Calu3 (cell line): ENCODE measurements at regions not wholly inside any gene's neighbourhood (a gene's known extent, or its start where the extent isn't known, plus 50 kb on each side); places are given as distances from the start of the nearest gene placed in this dataset.
"Not testable (repeated sequence)": the region's sequence is repeated elsewhere in the genome, so short reads cannot be mapped to it uniquely, and the experiment has no call there.

Experiments used
- BruUV-seq: library from RNA; stranded (reverse); fragments of 400-500 nt; replicated peaks from 2 replicates; lab custom pipeline; 2021; lab: Mats Ljungman, UMichigan
- CTCF ChIA-PET: fragments of 300-600 bp; sonication (Branson Sonifier 250); formaldehyde crosslinking; loops from one replicate; lab custom pipeline; 2022; ENCODE audit warnings: antibody characterized with exemption; lab: Charles Lee
- DNase-seq: peaks from one replicate; pipeline ENCODE4 v3.0.0; 2022
- H3K27ac Mint-ChIP-seq: one replicate; pipeline ENCODE4 v1.8.0; 2022; ENCODE audit warnings: mixed read lengths; ENCODE audit not compliant: unreplicated experiment
- H3K27me3 Mint-ChIP-seq: one replicate; pipeline ENCODE4 v1.8.0; 2022; ENCODE audit warnings: mixed read lengths; ENCODE audit not compliant: unreplicated experiment
- H3K36me3 Mint-ChIP-seq: one replicate; pipeline ENCODE4 v1.8.0; 2022; ENCODE audit warnings: mild to moderate bottlenecking, moderate library complexity, mixed read lengths; ENCODE audit not compliant: insufficient read depth, unreplicated experiment
- H3K4me1 Mint-ChIP-seq: one replicate; pipeline ENCODE4 v1.8.0; 2022; ENCODE audit warnings: mild to moderate bottlenecking, low read depth, mixed read lengths; ENCODE audit not compliant: unreplicated experiment
- H3K4me3 Mint-ChIP-seq: one replicate; pipeline ENCODE4 v1.8.0; 2022; ENCODE audit warnings: mild to moderate bottlenecking, low read depth, moderate library complexity, mixed read lengths; ENCODE audit not compliant: unreplicated experiment
- H3K9me3 Mint-ChIP-seq: one replicate; pipeline ENCODE4 v1.8.0; 2022; ENCODE audit warnings: low read depth, mixed read lengths; ENCODE audit not compliant: unreplicated experiment
- intact Hi-C: fragments of 100-400 bp; cut with micrococcal nuclease; formaldehyde crosslinking; loops from one replicate; pipeline ENCODE4 v1.10.0; 2022; ENCODE audit not compliant: unreplicated experiment
- TF ChIP-seq, protein P1 (sequence below): fragments of 200-600 bp; IDR thresholded peaks from one replicate; pipeline ENCODE4 v1.8.0; 2022; ENCODE audit warnings: antibody characterized with exemption; ENCODE audit not compliant: unreplicated experiment

DNA sequence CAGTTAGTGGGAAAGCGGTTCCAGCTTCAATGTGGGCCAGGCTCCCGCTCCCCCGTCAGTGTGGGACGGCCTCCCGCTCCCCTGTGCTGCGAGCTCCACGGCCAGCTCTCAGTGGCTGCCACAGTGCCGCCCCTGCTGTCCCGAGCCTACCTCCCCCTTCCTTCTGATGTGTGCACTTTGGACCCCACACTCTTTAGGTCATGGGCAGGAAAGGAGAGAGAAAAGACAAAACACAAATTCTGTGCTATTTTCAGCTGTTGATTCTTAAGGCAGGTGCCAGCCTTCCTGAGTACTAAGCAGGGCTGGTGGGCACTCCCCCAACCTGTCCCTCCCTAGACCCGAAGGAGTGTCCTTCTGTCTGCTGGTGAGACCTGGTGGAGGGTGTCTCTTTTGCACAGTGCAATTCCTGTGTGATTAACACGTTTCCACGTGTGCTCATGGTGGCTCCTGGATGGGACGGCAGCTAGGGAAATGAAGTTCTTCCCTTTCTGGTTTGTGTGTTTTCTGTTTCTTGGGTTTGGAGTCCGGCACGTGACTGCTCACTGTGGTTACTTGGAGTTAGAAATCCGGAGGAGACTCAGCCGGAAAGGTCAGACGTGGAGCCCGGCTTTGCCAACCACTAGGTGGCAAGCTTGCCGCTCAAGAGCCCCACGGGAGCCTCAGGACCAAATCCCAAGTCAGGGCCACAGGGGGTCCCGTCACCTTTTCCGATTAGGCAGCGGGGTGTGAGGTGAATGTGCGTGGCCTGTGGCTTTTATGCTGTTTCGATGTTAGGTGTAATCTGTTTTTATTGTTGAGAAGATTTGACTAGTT lies 130.3 kb downstream of the LAT start:
- Mint-ChIP-seq H3K4me1 (peaks cover 12% of the 10 kb centered on the region), H3K27me3 (peaks cover 18% of the 10 kb centered on the region)

DNA sequence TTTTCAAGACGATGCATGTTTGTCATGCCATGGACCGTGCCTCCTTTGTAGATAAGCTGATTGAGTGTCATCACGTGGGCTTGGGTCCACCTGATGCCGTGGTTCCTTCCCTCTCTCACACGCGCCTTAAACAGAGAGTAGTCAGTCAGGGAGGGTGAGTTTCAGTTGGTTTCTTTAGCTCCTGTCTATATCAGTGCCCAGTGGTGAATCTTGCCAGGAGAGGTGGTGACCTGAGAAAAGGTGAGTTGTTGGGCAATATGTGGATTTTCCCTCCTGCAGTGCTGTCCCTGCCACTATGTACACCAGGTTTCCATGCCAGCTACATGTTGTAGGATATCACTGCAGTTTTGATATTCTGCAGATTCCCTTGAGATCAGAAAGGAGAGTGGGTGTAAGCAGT lies 129.7 kb downstream of the LAT start:
- TF ChIP-seq, protein P1, sequence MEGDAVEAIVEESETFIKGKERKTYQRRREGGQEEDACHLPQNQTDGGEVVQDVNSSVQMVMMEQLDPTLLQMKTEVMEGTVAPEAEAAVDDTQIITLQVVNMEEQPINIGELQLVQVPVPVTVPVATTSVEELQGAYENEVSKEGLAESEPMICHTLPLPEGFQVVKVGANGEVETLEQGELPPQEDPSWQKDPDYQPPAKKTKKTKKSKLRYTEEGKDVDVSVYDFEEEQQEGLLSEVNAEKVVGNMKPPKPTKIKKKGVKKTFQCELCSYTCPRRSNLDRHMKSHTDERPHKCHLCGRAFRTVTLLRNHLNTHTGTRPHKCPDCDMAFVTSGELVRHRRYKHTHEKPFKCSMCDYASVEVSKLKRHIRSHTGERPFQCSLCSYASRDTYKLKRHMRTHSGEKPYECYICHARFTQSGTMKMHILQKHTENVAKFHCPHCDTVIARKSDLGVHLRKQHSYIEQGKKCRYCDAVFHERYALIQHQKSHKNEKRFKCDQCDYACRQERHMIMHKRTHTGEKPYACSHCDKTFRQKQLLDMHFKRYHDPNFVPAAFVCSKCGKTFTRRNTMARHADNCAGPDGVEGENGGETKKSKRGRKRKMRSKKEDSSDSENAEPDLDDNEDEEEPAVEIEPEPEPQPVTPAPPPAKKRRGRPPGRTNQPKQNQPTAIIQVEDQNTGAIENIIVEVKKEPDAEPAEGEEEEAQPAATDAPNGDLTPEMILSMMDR: no peak
- DNase-seq: no peak
- Mint-ChIP-seq H3K36me3 (peaks cover 5% of the 10 kb centered on the region), H3K27ac (no peak overlapping the region), H3K27me3 (peaks cover 18% of the 10 kb centered on the region), H3K4me1 (peaks cover 12% of the 10 kb centered on the region), H3K9me3 (no peaks in the 10 kb centered on the region), H3K4me3 (no peak overlapping the region)
- CTCF ChIA-PET: no interaction called here
- BruUV-seq: no TSS peak
- intact Hi-C loops: loop anchor here (10.0 kb wide), 1 partner anchor 200 kb away; no protein-coding TSS in a partner anchor

More for the DNA sequence above, 130.3 kb downstream of the LAT start:
- H3K9me3 Mint-ChIP-seq, CTCF ChIA-PET, H3K27ac Mint-ChIP-seq, BruUV-seq, H3K36me3 Mint-ChIP-seq: not testable (repeated sequence)
- peak; percentile 41 for DNase-seq
- TF ChIP-seq, protein P1: peak; percentile 84
- intact Hi-C loops: loop anchor here (10.0 kb wide), 1 partner anchor 200 kb away; no protein-coding TSS in a partner anchor
- peak overlapping the region; percentile 39 for H3K4me3 Mint-ChIP-seq

GRCh38 chr16:29113446-29113845 lies 128.6 kb downstream of the LAT start:
- H3K9me3 Mint-ChIP-seq, CTCF ChIA-PET, H3K36me3 Mint-ChIP-seq, DNase-seq, H3K27ac Mint-ChIP-seq, H3K4me3 Mint-ChIP-seq, BruUV-seq: not testable (repeated sequence)
- intact Hi-C loops: loop anchor here (10.0 kb wide), 1 partner anchor 201 kb away; no protein-coding TSS in a partner anchor
- Mint-ChIP-seq H3K27me3 (peaks cover 18% of the 10 kb centered on the region), H3K4me1 (peaks cover 12% of the 10 kb centered on the region)

GRCh38 chr16:29112755-29113347 lies 128.0 kb downstream of the LAT start:
- H3K36me3 Mint-ChIP-seq: peaks cover 5% of the 10 kb centered on the region
- BruUV-seq: no TSS peak
- peaks cover 12% of the 10 kb centered on the region for H3K4me1 Mint-ChIP-seq
- DNase-seq: no peak
- H3K27me3 Mint-ChIP-seq: peaks cover 22% of the 10 kb centered on the region
- CTCF ChIA-PET: no interaction called here
- intact Hi-C loops: loop anchor here (10.0 kb wide), 1 partner anchor 202 kb away; no protein-coding TSS in a partner anchor
- H3K4me3 Mint-ChIP-seq: no peak overlapping the region
- H3K9me3 Mint-ChIP-seq: no peaks in the 10 kb centered on the region
- no peak overlapping the region for H3K27ac Mint-ChIP-seq
- TF ChIP-seq, protein P1: peak; percentile 31

- peaks cover 30% of the 10 kb centered on the region for H3K27me3 Mint-ChIP-seq
- DNase-seq, BruUV-seq, H3K27ac Mint-ChIP-seq, H3K9me3 Mint-ChIP-seq, CTCF ChIA-PET, H3K4me3 Mint-ChIP-seq, H3K36me3 Mint-ChIP-seq: not testable (repeated sequence)
- intact Hi-C loops: loop anchor here (10.0 kb wide), 1 partner anchor 203 kb away; no protein-coding TSS in a partner anchor
- peaks cover 19% of the 10 kb centered on the region for H3K4me1 Mint-ChIP-seq
These were observed 127.2 kb downstream of the LAT start for GRCh38 chr16:29111901-29112680.
